MM.1S (cell line): ENCODE measurements at regions not wholly inside any gene's neighbourhood (a gene's known extent, or its start where the extent isn't known, plus 50 kb on each side); places are given as distances from the start of the nearest gene placed in this dataset.

ENCODE experiments used
- CTCF ChIP-seq: fragments of 300-600 bp; sonication (generic); IDR thresholded peaks from 2 replicates; pipeline ENCODE4 v1.5.1; 2016; ENCODE audit warnings: antibody characterized with exemption, low read length, mixed read lengths
- EZH2phosphoT487 ChIP-seq: fragments of 300-600 bp; sonication (generic); IDR thresholded peaks from 2 replicates; pipeline ENCODE4 v1.6.1; 2018; ENCODE audit warnings: antibody characterized with exemption, low read length

DNA sequence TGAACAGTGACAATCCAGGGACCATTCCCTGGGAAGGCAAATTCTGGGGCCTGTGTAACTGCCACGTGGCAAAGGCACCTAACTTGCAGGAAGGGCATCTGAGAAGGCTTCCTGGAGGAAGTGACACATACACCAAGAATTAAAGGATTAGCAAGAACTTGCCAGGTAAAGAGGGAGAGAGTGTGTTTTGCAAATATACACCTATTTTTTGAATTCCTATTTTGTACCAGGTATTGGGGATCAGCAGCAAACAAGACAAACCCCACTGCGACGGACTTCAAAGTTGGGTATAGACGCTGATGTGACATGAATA lies 206.5 kb upstream of the ZMIZ1 start:
- TF ChIP-seq CTCF (no peak), EZH2phosphoT487 (no peak)
